Neural progenitor cell (in vitro differentiated cells): ENCODE measurements at regions not wholly inside any gene's neighbourhood (a gene's known extent, or its start where the extent isn't known, plus 50 kb on each side); places are given as distances from the start of the nearest gene placed in this dataset.

Source experiments
- DNase-seq: peaks from one replicate; pipeline ENCODE4 v3.0.0-alpha.2; 2016; ENCODE audit warnings: low spot score
- H2AFZ ChIP-seq: fragments of 200-600 bp; sonication (generic); replicated peaks from 2 replicates; pipeline ENCODE4 v1.6.1; 2016; ENCODE audit warnings: antibody characterized with exemption
- H3F3A ChIP-seq: fragments of 200-600 bp; sonication (generic); 2 replicates; pipeline ENCODE4 v1.6.1; 2016; ENCODE audit warnings: antibody characterized with exemption, low read depth
- H3K27ac ChIP-seq: fragments of 200-600 bp; sonication (generic); 2 replicates; pipeline ENCODE4 v1.5.1; 2016; ENCODE audit warnings: mild to moderate bottlenecking
- H3K27me3 ChIP-seq: fragments of 200-600 bp; sonication (generic); 2 replicates; pipeline ENCODE4 v1.6.1; 2016; ENCODE audit warnings: mild to moderate bottlenecking, moderate library complexity
- H3K36me3 ChIP-seq: fragments of 200-600 bp; sonication (generic); 2 replicates; pipeline ENCODE4 v1.5.1; 2016
- H3K4me1 ChIP-seq: fragments of 200-600 bp; sonication (generic); 2 replicates; pipeline ENCODE4 v1.6.1; 2016; ENCODE audit warnings: mixed run types
- H3K4me2 ChIP-seq: fragments of 200-600 bp; sonication (generic); 2 replicates; pipeline ENCODE4 v1.6.1; 2016
- H3K4me3 ChIP-seq: fragments of 200-600 bp; sonication (generic); 2 replicates; pipeline ENCODE4 v1.5.1; 2016
- H3K79me2 ChIP-seq: fragments of 200-600 bp; sonication (generic); 2 replicates; pipeline ENCODE4 v1.6.1; 2016; ENCODE audit warnings: low read depth
- H3K9ac ChIP-seq: fragments of 200-600 bp; sonication (generic); 2 replicates; pipeline ENCODE4 v1.6.1; 2016
- H3K9me3 ChIP-seq: fragments of 200-600 bp; sonication (generic); 2 replicates; pipeline ENCODE4 v1.5.1; 2016; ENCODE audit warnings: low read depth
- H4K20me1 ChIP-seq: fragments of 200-600 bp; sonication (generic); 2 replicates; pipeline ENCODE4 v1.6.1; 2016; ENCODE audit warnings: low read depth
- H3K27ac Mint-ChIP-seq: 3 replicates; pipeline ENCODE4 v1.8.0; 2021; ENCODE audit warnings: mixed read lengths
- H3K27me3 Mint-ChIP-seq: 2 replicates; pipeline ENCODE4 v1.8.0; 2022; ENCODE audit warnings: low read depth, mild to moderate bottlenecking, inconsistent platforms, moderate library complexity, mixed read lengths; ENCODE audit not compliant: insufficient read depth
- H3K36me3 Mint-ChIP-seq: 3 replicates; pipeline ENCODE4 v1.8.0; 2021; ENCODE audit warnings: mixed read lengths
- H3K4me1 Mint-ChIP-seq: 3 replicates; pipeline ENCODE4 v1.8.0; 2021; ENCODE audit warnings: mixed read lengths
- H3K4me3 Mint-ChIP-seq: 3 replicates; pipeline ENCODE4 v1.8.0; 2021; ENCODE audit warnings: mild to moderate bottlenecking, moderate library complexity, mixed read lengths
- H3K9me3 Mint-ChIP-seq: 3 replicates; pipeline ENCODE4 v1.8.0; 2020; ENCODE audit warnings: mixed read lengths
- CTCF ChIP-seq: fragments of 200-600 bp; sonication (generic); IDR thresholded peaks from 2 replicates; pipeline ENCODE4 v1.5.1; 2017; ENCODE audit warnings: antibody characterized with exemption, mild to moderate bottlenecking
- EZH2 ChIP-seq: fragments of 200-600 bp; sonication (generic); IDR thresholded peaks from 2 replicates; pipeline ENCODE4 v1.6.1; 2017; ENCODE audit warnings: antibody characterized with exemption, mild to moderate bottlenecking, moderate library complexity
- EZH2phosphoT487 ChIP-seq: fragments of 200-600 bp; sonication (generic); IDR thresholded peaks from 2 replicates; pipeline ENCODE4 v1.6.1; 2017; ENCODE audit warnings: antibody characterized with exemption

GRCh38 chr6:56751604-56752003, 108.9 kb upstream of the DST start:
- peaks cover 58% of the 10 kb centered on the region for H3K4me1 Mint-ChIP-seq
- H4K20me1 ChIP-seq: peaks cover 47% of the 10 kb centered on the region
- no peak for DNase-seq

GRCh38 chr6:56750686-56751085, 108.0 kb upstream of the DST start:
- no peak overlapping the region for H3K4me3 Mint-ChIP-seq
- H3K27me3 ChIP-seq: no peaks in the 10 kb centered on the region

More at GRCh38 chr6:56751604-56752003, 108.9 kb upstream of the DST start:
- H3K9me3 ChIP-seq: no peaks in the 10 kb centered on the region
- Mint-ChIP-seq H3K4me3 (no peak overlapping the region), H3K9me3 (no peaks in the 10 kb centered on the region), H3K27ac (no peak overlapping the region), H3K27me3 (peaks cover 3% of the 10 kb centered on the region), H3K36me3 (no peaks in the 10 kb centered on the region)
- H3K4me2 ChIP-seq: peak overlapping the region; percentile 16
- peaks cover 14% of the 10 kb centered on the region for H3F3A ChIP-seq
- H2AFZ ChIP-seq: no peak overlapping the region
- no peak overlapping the region for H3K4me3 ChIP-seq
- H3K27me3 ChIP-seq: no peaks in the 10 kb centered on the region
- H3K4me1 ChIP-seq: peaks cover 52% of the 10 kb centered on the region
- H3K79me2 ChIP-seq: peaks cover 100% of the 10 kb centered on the region
- no peak overlapping the region for H3K27ac ChIP-seq
- H3K36me3 ChIP-seq: no peaks in the 10 kb centered on the region
- TF ChIP-seq EZH2: no peak
- H3K9ac ChIP-seq: no peak overlapping the region

GRCh38 chr6:56749632-56750151, 107.0 kb upstream of the DST start:
- Mint-ChIP-seq H3K36me3 (no peaks in the 10 kb centered on the region), H3K4me3 (no peak overlapping the region), H3K27ac (no peak overlapping the region), H3K9me3 (no peaks in the 10 kb centered on the region), H3K27me3 (peaks cover 3% of the 10 kb centered on the region), H3K4me1 (peaks cover 48% of the 10 kb centered on the region)
- H3F3A ChIP-seq: peaks cover 14% of the 10 kb centered on the region
- no peak overlapping the region for H3K27ac ChIP-seq
- no peaks in the 10 kb centered on the region for H3K36me3 ChIP-seq
- H2AFZ ChIP-seq: no peak overlapping the region
- no peak for TF ChIP-seq EZH2
- TF ChIP-seq EZH2phosphoT487: no peak
- no peak for TF ChIP-seq CTCF
- DNase-seq: no peak
- no peak overlapping the region for H3K4me3 ChIP-seq
- H4K20me1 ChIP-seq: peaks cover 49% of the 10 kb centered on the region
- peaks cover 100% of the 10 kb centered on the region for H3K79me2 ChIP-seq
- peaks cover 48% of the 10 kb centered on the region for H3K4me1 ChIP-seq
- H3K9me3 ChIP-seq: no peaks in the 10 kb centered on the region
- H3K4me2 ChIP-seq: no peak overlapping the region
- no peaks in the 10 kb centered on the region for H3K27me3 ChIP-seq
- no peak overlapping the region for H3K9ac ChIP-seq

More at GRCh38 chr6:56750686-56751085, 108.0 kb upstream of the DST start:
- Mint-ChIP-seq H3K27ac (no peak overlapping the region), H3K27me3 (peaks cover 3% of the 10 kb centered on the region), H3K36me3 (no peaks in the 10 kb centered on the region), H3K9me3 (no peaks in the 10 kb centered on the region), H3K4me1 (peaks cover 49% of the 10 kb centered on the region)
- TF ChIP-seq EZH2phosphoT487 (no peak), CTCF (no peak), EZH2 (no peak)
- no peak overlapping the region for H3K27ac ChIP-seq
- H3K9me3 ChIP-seq: no peaks in the 10 kb centered on the region
- no peak overlapping the region for H3K4me2 ChIP-seq
- H3K9ac ChIP-seq: no peak overlapping the region
- H3F3A ChIP-seq: peaks cover 14% of the 10 kb centered on the region
- no peaks in the 10 kb centered on the region for H3K36me3 ChIP-seq
- no peak overlapping the region for H2AFZ ChIP-seq
- H3K4me1 ChIP-seq: peaks cover 49% of the 10 kb centered on the region
- DNase-seq: no peak
- peaks cover 46% of the 10 kb centered on the region for H4K20me1 ChIP-seq
- peaks cover 100% of the 10 kb centered on the region for H3K79me2 ChIP-seq
- no peak overlapping the region for H3K4me3 ChIP-seq

- TF ChIP-seq EZH2 (no peak), CTCF (no peak), EZH2phosphoT487 (no peak)
- Histone ChIP-seq H3K4me3 (no peak overlapping the region), H3K27me3 (no peaks in the 10 kb centered on the region), H4K20me1 (peaks cover 76% of the 10 kb centered on the region), H3K79me2 (peaks cover 100% of the 10 kb centered on the region), H3K9ac (no peak overlapping the region), H3K27ac (peak overlapping the region; percentile 58), H2AFZ (no peak overlapping the region), H3F3A (peaks cover 14% of the 10 kb centered on the region), H3K4me1 (peaks cover 70% of the 10 kb centered on the region), H3K9me3 (no peaks in the 10 kb centered on the region), H3K36me3 (no peaks in the 10 kb centered on the region), H3K4me2 (peak overlapping the region; percentile 32)
- no peaks in the 10 kb centered on the region for H3K36me3 Mint-ChIP-seq
- DNase-seq: peak; percentile 27
- no peak overlapping the region for H3K27ac Mint-ChIP-seq
- H3K4me3 Mint-ChIP-seq: no peak overlapping the region
- H3K4me1 Mint-ChIP-seq: peaks cover 53% of the 10 kb centered on the region
- peaks cover 3% of the 10 kb centered on the region for H3K27me3 Mint-ChIP-seq
- H3K9me3 Mint-ChIP-seq: no peaks in the 10 kb centered on the region
Measured at GRCh38 chr6:56746767-56747504, 104.2 kb upstream of the DST start.
